Islet of Langerhans (tissue), 1 donor: ENCODE measurements at regions not wholly inside any gene's neighbourhood (a gene's known extent, or its start where the extent isn't known, plus 50 kb on each side); places are given as distances from the start of the nearest gene placed in this dataset.

Source experiments
- FAIRE-seq: peaks from one replicate; lab custom pipeline; 2011; peaks lifted over from hg19 to GRCh38; lab: Jason Lieb, UNC

DNA sequence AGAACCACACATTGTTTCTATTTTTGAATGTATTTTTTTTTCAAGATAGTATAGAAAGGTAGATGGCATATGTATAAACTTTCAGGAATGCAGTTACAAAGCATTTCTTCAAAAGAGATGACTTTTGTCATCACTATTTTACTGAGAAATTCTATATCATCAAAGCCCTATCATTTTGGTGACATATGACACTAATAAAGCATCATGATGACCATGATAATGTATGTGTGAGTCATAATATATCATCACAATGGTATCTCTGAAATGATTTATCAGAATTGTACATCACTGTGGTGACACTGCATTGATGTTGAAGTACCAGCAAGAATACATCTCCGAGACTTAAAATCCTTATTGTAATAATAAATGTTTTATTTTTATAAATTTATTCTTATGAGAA, 1740.8 kb downstream of the PCDH7 start:
- FAIRE-seq: no peak

DNA sequence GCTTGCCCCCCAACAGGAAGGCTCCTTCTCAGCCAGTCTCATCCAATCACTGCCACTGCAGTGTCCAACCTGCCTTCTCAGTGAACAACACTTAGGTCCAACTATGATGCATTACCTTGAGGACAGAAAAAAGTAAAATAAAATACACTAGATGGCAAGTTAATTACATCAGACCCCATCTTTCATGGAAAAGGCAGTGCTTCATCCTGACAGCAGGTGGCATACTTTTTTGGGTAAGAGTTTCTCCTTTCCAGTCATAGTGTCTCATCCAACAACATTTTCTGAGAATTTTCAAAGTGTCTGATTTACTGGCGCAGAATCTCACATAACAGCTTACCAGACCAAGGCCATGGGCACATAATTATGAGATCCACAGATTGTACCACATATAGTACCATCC, 1742.8 kb downstream of the PCDH7 start:
- FAIRE-seq: no peak

GRCh38 chr4:32470087-32470585, 1750.0 kb downstream of the PCDH7 start:
- no peak for FAIRE-seq

DNA sequence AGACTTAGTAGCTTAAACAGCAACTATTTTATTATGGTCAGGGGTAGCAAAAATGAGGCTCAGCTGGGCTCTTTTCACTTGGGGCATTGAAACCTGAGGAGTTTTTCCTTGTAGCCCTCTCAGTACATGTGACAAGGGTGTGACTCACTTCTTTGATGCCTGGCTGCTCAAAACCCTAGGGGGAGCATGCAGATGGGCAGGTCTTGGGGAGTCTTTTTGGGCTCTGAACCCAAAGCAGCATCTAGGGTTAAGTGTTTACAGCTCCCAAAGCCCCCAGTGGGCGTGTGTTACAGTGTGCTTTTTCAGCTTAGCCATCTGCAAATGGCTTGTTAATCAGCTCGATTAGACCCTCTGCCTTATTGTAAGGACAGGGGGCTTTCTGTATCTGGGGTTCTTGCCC, 1752.7 kb downstream of the PCDH7 start:
- no peak for FAIRE-seq

DNA sequence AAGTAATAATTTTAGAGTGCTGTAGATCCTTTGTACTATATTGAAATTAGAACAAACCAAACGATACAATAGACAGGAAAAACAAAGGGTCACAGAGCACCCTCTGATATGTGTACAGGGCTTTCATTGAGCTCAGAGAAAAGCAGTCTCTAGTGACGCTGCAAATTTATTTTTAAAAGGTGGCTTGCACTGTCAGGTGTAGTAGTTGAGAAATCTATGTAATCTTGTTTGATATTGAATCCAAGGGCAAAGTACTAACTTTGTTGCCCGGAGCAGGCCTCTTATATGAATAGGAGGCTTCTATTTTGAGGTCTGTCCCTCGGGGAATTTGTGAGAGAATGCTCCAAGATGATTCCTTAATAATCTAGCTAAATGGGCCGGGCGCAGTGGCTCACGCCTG, 1755.5 kb downstream of the PCDH7 start:
- FAIRE-seq: no peak

DNA sequence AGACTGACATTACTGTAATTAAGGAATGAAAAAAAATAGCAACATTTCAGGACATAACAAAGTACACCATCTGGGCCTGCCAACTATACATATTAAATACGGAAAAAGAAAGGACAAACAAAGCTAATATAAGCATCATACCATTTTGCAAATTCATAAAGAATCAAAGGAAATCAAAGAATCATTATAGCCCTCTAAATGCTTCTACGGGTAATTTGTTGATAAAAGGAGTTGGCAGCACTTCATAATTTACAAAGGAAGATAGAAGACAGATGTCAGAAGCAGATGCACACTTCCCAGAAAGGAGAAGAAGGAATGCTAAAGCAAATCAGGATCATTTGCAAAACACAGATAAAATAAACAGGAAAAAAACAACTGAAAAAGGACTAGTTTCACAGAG, 1757.3 kb downstream of the PCDH7 start:
- FAIRE-seq: no peak

DNA sequence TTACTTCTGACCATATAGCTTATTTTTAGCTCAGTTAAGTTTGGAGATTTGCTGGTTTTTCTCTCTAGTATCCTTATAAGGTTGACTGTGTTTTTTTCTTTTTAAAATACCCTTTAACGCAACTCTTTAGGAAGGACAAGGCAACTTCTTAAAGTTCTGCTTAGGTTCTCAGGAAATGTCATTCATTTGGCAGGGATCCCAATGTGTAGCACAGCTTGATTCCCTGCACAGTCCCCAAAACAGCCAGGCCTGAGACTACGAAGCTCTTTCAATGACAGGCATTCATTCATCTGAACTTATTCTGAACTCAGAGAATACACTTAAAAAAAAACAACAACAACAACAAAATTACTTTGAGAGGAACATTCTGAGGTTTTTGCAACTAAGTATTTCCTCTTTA, 1765.8 kb downstream of the PCDH7 start:
- no peak for FAIRE-seq

GRCh38 chr4:32488690-32489089, 1768.5 kb downstream of the PCDH7 start:
- FAIRE-seq: no peak

DNA sequence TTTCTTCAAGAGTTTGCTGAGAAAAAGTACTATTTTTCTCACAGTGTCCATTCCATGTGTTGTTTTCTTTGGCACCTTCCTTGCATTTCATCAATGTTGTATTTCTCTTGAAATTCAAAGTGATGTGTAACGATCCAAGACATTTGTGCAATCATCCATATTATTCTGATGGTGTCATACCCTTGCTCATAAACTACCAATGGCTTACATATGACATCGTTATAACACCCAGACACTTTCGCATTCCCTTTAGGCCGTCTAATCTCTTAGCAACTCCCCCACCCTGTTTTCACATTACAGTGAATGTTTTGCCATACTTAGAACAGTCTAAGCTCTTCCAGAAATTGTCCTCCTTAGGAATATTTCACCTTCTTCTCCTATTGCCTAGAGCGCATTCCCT, 1779.0 kb downstream of the PCDH7 start:
- no peak for FAIRE-seq

- no peak for FAIRE-seq
Measured at GRCh38 chr4:32503241-32503640, 1783.1 kb downstream of the PCDH7 start.

GRCh38 chr4:32506067-32506466, 1785.9 kb downstream of the PCDH7 start:
- no peak for FAIRE-seq

GRCh38 chr4:32519060-32519459, 1798.9 kb downstream of the PCDH7 start:
- FAIRE-seq: no peak

- no peak for FAIRE-seq
Measured at GRCh38 chr4:32525420-32525819, 1805.3 kb downstream of the PCDH7 start.

GRCh38 chr4:32544846-32545245, 1824.7 kb downstream of the PCDH7 start:
- no peak for FAIRE-seq

- FAIRE-seq: no peak
Measured at GRCh38 chr4:32551943-32552342, 1831.8 kb downstream of the PCDH7 start.

GRCh38 chr4:32560306-32560705, 1840.1 kb downstream of the PCDH7 start:
- FAIRE-seq: no peak

DNA sequence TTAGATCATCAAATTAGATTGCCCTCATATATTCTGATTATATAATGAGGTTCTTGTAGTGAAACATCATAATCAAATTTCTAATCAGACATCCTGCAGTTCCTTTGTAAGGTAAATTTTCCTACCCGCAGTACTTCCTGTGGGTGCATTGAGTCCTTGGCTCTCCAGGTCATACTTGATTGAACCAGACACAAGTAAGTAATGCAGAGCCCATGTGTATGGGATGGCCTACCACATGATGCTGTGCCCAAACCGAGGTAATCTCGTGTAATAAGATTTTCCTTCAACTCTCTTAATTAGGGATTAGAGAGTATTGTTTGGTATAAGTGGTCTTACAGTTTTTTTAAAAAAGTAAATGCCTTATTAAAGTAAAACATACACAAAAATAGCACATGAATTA, 1841.8 kb downstream of the PCDH7 start:
- no peak for FAIRE-seq

DNA sequence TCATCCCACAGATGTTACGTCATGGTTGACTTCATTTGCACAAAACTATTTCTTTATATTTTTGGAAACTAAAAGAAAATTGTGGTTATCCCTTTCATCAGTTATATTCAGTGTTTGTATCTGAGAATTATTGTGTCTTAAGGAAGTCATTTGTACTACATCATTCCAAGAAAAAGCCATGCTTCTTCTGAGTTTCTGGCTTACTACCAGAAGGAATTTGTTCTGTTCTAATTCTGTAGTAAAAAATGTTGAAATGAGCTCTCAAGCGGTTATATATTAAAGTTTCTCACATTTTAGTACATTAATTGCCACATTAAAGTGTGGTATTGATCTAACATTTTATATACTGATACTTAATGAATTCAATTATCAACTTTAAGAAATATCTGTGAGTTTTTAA, 1844.5 kb downstream of the PCDH7 start:
- no peak for FAIRE-seq

- FAIRE-seq: no peak
Measured at GRCh38 chr4:32569861-32570260, 1849.7 kb downstream of the PCDH7 start.

GRCh38 chr4:32572366-32572765, 1852.2 kb downstream of the PCDH7 start:
- no peak for FAIRE-seq

DNA sequence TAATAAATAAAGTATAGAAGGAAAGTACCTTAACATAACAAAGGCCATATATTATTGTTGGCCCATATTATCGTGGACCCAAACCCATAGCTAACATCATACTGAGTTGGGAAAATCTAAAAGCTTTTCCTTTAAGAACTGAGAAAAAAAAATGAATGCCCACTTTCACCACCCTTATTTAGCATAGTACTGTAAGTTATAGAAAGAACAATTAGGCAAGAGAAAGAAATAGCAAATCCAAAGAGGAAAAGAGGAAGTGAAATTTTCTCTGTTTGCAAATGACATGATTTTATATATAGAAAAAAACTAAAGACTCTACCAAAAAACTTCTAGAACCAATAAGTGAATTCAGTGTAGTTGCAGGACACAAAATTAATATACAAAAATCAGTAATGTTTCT, 1854.6 kb downstream of the PCDH7 start:
- no peak for FAIRE-seq

GRCh38 chr4:32589097-32589496, 1868.9 kb downstream of the PCDH7 start:
- no peak for FAIRE-seq

DNA sequence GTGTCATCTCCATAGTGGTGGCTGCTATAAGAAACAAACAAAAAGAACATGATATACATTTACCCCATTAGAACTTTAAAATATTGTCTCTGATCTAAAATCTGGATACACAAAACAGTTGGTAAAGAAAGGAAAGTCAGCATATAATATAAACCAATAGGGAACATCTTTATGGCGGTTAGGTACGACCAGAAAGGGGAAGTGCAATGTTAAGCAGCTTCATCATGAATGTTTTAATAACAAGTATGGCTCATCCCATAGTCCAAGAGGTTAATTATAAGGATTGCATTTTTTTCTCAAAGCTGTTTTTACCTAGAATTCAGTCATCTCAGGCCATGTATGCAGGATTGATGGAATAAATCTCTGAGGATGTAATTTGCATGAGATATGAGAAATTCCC, 1869.7 kb downstream of the PCDH7 start:
- no peak for FAIRE-seq

DNA sequence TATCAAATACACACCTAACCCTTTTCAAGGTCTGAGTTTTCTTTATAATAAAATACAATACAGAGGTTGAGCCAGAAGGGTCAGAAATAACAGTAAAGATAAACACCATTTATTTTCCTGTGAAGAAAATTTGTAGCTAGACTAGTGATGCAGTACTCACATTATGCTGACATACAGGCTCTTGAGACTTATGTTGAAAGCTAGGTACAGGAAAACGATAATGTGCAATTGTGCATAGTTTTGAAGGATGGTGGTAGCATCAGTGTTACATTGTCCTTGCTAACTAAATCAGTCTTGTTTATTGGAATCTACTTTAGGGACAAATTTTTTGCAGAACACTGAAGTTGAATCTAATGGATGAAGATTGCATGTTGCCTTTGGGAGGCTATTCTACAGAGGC, 1877.2 kb downstream of the PCDH7 start:
- no peak for FAIRE-seq

- FAIRE-seq: no peak
Measured at GRCh38 chr4:32601848-32602247, 1881.7 kb downstream of the PCDH7 start.
